HFFc6 (cell line): ENCODE measurements at regions not wholly inside any gene's neighbourhood (a gene's known extent, or its start where the extent isn't known, plus 50 kb on each side); places are given as distances from the start of the nearest gene placed in this dataset.

ENCODE experiments used
- DNase-seq: peaks from one replicate; pipeline ENCODE4 v3.0.0-alpha.2; 2018
- H3K27ac Mint-ChIP-seq: 2 replicates; pipeline ENCODE4 v1.8.0; 2020; ENCODE audit warnings: mild to moderate bottlenecking, mixed read lengths
- H3K27me3 Mint-ChIP-seq: 2 replicates; pipeline ENCODE4 v1.8.0; 2021; ENCODE audit warnings: mild to moderate bottlenecking, moderate library complexity, mixed read lengths; ENCODE audit not compliant: insufficient read depth
- H3K36me3 Mint-ChIP-seq: 2 replicates; pipeline ENCODE4 v1.8.0; 2021; ENCODE audit warnings: low read depth, mixed read lengths
- H3K4me1 Mint-ChIP-seq: 2 replicates; pipeline ENCODE4 v1.8.0; 2020; ENCODE audit warnings: low read depth, mixed read lengths
- H3K4me3 Mint-ChIP-seq: 2 replicates; pipeline ENCODE4 v1.8.0; 2020; ENCODE audit warnings: mild to moderate bottlenecking, moderate library complexity, mixed read lengths
- H3K9me3 Mint-ChIP-seq: 2 replicates; pipeline ENCODE4 v1.8.0; 2020; ENCODE audit warnings: mild to moderate bottlenecking, mixed read lengths
- TF ChIP-seq, protein P1 (sequence below): fragments of 200-600 bp; sonication (generic); IDR thresholded peaks from 2 replicates; pipeline ENCODE4 v1.5.0; 2021; ENCODE audit warnings: antibody characterized with exemption, mild to moderate bottlenecking

DNA sequence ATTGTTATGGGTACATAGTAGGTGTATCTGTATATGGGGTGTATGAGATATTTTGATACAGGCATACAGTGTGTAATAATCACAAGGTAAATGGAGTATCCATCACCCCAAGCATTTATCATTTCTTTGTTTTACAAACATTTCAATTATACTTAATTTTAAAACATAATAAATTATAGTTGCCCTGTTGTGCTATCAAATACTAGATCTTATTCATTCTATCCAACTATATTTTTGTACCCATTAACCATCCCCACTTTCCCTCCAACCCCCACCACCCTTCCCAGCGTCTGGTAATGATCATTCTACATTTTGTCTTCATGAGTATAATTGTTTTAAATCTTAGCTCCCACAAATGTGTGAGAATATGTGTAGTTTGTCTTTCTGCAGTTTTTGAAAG lies 302.6 kb downstream of the FOXG1 start:
- H3K27me3 Mint-ChIP-seq, result peaks cover 6% of the 10 kb centered on the region
- H3K9me3 Mint-ChIP-seq, result no peaks in the 10 kb centered on the region
- H3K27ac Mint-ChIP-seq, result no peak overlapping the region
- no peak overlapping the region for H3K4me3 Mint-ChIP-seq
- no peaks in the 10 kb centered on the region for H3K4me1 Mint-ChIP-seq
- no peaks in the 10 kb centered on the region for H3K36me3 Mint-ChIP-seq
- TF ChIP-seq, protein P1, sequence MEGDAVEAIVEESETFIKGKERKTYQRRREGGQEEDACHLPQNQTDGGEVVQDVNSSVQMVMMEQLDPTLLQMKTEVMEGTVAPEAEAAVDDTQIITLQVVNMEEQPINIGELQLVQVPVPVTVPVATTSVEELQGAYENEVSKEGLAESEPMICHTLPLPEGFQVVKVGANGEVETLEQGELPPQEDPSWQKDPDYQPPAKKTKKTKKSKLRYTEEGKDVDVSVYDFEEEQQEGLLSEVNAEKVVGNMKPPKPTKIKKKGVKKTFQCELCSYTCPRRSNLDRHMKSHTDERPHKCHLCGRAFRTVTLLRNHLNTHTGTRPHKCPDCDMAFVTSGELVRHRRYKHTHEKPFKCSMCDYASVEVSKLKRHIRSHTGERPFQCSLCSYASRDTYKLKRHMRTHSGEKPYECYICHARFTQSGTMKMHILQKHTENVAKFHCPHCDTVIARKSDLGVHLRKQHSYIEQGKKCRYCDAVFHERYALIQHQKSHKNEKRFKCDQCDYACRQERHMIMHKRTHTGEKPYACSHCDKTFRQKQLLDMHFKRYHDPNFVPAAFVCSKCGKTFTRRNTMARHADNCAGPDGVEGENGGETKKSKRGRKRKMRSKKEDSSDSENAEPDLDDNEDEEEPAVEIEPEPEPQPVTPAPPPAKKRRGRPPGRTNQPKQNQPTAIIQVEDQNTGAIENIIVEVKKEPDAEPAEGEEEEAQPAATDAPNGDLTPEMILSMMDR, result no peak
- no peak for DNase-seq

DNA sequence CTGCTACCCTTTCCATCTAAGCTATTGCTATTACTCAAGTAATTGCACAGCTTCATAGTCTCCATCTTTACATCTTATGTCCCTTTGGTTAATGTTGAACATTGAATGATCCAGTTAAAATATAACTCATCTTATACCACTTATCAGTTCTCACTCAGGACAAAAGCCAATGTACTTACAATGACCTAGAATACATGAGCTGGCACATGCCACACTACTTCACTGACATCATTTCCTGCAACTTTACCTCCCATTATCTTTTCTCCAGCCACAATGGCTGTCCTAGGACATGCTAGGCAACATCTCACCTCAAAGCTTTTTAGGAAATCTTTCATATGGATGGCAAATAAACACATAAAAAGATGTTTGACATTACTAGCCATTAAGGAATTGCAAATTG lies 309.2 kb downstream of the FOXG1 start:
- no peaks in the 10 kb centered on the region for H3K27me3 Mint-ChIP-seq
- no peaks in the 10 kb centered on the region for H3K4me1 Mint-ChIP-seq
- H3K9me3 Mint-ChIP-seq, result no peaks in the 10 kb centered on the region
- TF ChIP-seq, protein P1, result no peak
- no peak for DNase-seq
- H3K27ac Mint-ChIP-seq, result no peak overlapping the region
- H3K4me3 Mint-ChIP-seq, result no peak overlapping the region
- no peaks in the 10 kb centered on the region for H3K36me3 Mint-ChIP-seq

DNA sequence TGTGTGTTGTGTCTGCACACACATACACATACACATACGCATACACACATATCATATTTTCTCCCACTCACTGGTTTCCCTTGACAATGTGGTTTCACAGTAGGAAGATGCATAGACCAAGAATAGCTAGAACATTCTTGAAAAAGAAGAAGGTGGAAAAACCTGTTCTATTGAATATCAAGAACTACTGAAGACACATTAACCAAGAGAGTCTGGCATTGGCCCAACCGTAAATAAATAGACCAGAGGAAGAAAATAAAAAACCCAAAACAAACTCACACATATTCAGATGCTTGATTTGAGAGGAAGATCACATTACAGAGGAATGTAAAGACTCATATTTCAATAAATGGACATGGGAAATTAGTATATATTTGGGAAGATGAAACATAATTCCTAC lies 311.3 kb downstream of the FOXG1 start:
- Mint-ChIP-seq H3K4me3 (no peak overlapping the region), H3K9me3 (no peaks in the 10 kb centered on the region), H3K27ac (no peak overlapping the region), H3K36me3 (no peaks in the 10 kb centered on the region), H3K27me3 (no peaks in the 10 kb centered on the region), H3K4me1 (no peaks in the 10 kb centered on the region)
- TF ChIP-seq, protein P1, result no peak
- no peak for DNase-seq

DNA sequence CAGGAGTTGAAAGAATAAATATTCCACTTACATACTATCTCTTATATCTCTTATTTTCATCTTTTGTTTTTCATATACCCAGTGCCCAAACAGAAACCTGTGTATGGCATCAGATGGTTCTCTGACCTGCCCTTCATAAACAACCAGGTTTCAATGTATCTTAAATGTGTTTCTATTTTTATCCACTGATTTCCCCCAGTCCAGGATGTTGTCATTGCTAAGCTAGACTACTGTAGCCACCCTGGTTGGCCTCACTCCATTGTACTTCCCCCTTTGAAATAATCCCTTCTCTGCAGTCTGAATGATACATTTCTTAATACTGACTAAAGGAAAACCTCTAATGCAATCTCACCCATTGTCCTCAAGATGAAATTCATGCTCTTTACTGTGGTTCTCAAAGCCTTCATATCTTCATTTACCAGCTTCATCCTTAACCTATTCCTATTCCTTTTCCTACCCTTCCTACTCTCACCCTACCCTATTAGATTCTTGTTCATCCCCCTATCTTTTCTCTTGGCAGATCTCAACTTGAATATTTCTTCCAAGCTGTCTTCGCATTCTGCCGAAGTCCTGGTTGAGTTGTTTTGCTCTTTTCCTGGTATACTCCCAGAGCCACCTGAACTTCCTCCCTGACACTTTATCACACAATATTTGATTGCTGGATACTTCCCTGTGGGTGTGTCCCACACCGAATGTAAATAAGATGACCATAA lies 312.4 kb downstream of the FOXG1 start:
- no peaks in the 10 kb centered on the region for H3K4me1 Mint-ChIP-seq
- no peaks in the 10 kb centered on the region for H3K36me3 Mint-ChIP-seq
- H3K27me3 Mint-ChIP-seq, result no peaks in the 10 kb centered on the region
- H3K27ac Mint-ChIP-seq, result no peak overlapping the region
- TF ChIP-seq, protein P1, result no peak
- H3K4me3 Mint-ChIP-seq, result no peak overlapping the region
- DNase-seq, result no peak
- H3K9me3 Mint-ChIP-seq, result no peaks in the 10 kb centered on the region

DNA sequence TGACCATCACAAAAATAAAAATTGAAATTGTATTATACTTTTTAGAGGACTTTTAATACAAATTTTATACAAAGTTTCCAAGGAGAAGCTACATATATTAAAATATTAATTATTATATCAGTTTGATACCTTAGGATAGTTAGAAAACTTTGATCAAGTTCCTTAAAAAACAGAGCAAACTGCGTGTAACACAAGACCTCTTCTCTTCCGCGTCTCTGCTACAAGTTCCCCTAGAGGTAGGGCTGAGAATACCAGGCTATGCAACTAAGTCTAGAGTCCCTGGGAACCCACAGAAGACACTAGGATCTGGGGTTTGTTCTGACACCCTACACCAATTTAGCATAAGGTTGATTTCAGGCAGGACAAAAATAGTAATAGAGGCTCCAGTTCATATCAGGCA lies 319.0 kb downstream of the FOXG1 start:
- H3K9me3 Mint-ChIP-seq, result no peaks in the 10 kb centered on the region
- DNase-seq, result no peak
- no peak overlapping the region for H3K27ac Mint-ChIP-seq
- H3K36me3 Mint-ChIP-seq, result no peaks in the 10 kb centered on the region
- TF ChIP-seq, protein P1, result peak; percentile 69
- no peak overlapping the region for H3K4me3 Mint-ChIP-seq
- H3K4me1 Mint-ChIP-seq, result no peaks in the 10 kb centered on the region
- no peaks in the 10 kb centered on the region for H3K27me3 Mint-ChIP-seq
